HG02970 (cell line): ENCODE measurements at regions not wholly inside any gene's neighbourhood (a gene's known extent, or its start where the extent isn't known, plus 50 kb on each side); places are given as distances from the start of the nearest gene placed in this dataset.
"Not testable (repeated sequence)": the region's sequence is repeated elsewhere in the genome, so short reads cannot be mapped to it uniquely, and the experiment has no call there.

Source experiments
- ATAC-seq: cut with Tn5 transposase; IDR thresholded peaks from one replicate; pipeline ENCODE4 v1.9.1; 2021; ENCODE audit warnings: mild to moderate bottlenecking, moderate library complexity, moderate number of reproducible peaks; ENCODE audit not compliant: unreplicated experiment, low FRiP score

DNA sequence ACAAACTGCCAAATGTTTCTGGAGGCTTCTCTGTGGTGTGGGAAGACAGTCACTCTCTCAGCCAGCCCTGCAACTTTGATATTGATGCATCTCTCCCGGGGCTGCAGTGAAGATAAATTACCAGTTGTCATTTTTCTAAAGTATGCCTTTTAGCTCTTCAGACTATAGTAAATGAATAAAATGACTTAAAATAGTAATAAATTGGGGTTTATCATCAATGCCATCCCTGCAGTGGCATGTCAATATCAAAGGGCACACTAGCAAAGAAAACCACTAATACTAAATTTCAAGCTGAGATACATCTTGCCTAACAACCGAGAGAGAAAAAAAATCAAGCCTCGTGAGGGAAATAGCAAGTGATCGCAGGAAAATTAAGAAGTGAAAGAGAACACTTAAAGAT, 749.5 kb upstream of the SLC39A10 start:
- no peak for ATAC-seq

DNA sequence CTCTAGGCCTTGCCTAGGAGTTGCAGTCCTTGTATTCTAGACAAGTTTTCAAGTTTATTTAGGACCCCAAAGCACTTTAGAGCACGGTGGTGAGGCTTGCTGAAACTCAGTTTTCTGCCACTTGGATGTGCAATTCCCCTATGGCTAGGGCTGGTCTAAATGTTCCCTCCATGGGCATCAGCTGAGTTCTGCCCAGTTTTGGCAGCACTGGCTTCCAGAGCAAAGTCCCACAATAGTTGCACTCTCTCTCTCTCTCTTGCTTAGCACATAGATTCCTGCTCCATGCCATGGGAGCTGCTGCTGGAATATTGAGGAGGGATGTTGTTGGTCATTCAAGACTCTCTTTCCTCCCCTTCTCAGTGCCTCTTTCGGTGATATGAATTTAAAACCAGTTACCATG, 760.2 kb upstream of the SLC39A10 start:
- no peak for ATAC-seq

DNA sequence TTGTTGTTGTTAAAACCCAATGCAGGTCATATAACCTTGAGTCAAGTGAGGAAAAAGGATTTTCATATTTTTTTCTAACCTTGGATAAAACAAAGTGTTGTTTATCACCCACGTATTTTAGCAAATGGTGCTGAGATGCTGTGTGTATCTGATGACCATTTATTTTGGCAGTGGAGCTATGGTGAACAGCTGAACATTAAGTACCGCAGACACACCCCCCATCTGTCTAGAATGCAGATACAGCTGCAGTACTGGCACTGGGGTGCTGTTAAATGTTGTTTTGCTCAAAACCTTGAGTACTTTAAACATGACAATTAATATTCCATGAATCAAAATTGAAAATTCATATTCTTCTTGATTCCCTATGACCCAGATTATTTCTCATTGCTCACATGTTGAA, 773.3 kb upstream of the SLC39A10 start:
- ATAC-seq: no peak

GRCh38 chr2:194870974-194871535, 786.0 kb upstream of the SLC39A10 start:
- ATAC-seq: no peak

GRCh38 chr2:194867328-194867727, 789.7 kb upstream of the SLC39A10 start:
- no peak for ATAC-seq

- no peak for ATAC-seq
Measured at GRCh38 chr2:194854941-194855340, 802.1 kb upstream of the SLC39A10 start.

DNA sequence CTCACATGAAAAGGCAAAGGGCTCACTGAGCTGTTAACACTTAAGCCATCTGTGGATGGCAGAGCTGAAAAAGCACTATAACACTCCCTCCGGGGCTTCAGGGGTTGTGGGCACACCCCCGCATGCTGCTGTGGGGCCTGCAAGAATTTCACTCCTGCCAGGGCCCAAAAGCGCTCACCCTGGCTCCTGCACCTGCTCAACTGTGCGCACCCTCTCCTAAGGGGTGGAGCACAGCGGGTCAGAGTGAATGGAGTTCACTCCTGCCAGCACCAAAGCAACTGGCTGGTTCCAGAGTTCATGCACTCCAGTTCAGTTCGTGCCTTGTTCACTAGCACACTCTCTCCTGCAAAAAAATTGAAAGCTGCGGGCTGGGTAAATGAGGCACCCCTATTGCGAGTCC, 814.2 kb upstream of the SLC39A10 start:
- no peak for ATAC-seq

GRCh38 chr2:194834371-194834770, 822.7 kb upstream of the SLC39A10 start:
- not testable (repeated sequence) for ATAC-seq

GRCh38 chr2:194826241-194826640, 830.8 kb upstream of the SLC39A10 start:
- no peak for ATAC-seq

GRCh38 chr2:194824450-194824849, 832.6 kb upstream of the SLC39A10 start:
- ATAC-seq: no peak

DNA sequence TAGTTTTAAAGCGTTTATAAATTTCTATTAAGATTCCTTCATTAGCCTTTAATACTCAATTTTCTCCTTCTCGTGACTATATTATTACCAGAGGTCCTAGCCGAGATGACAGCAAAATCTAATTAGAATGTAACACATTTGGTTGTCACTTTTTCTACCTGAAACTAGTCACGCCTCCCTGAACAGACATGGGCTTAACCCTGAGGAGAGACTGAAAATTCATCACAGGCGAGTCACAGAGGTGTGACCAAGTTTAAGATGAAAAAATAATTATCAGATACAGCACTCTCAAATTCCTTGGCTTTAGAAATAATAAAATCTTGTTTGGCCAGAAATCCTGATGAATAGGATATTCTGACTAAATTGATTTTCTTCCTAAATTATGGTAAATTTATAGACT, 834.4 kb upstream of the SLC39A10 start:
- no peak for ATAC-seq

DNA sequence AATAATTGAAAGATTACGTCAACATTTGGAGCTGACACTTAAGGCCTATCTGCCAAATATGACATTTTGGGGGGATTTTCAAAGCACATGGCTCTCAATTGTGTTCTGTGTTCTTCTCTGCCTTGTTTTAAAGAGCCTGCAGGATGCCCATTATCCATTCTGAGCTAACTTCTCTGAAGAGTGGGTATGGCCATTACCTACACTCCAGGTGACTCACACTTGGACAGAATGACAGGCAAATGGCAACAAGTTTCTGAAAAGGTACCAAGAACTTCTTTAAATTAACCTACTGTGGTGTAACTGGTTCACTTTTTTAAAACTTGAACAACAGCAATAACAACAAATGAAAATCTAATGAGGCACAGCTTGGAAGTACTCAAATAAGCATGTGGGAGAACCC, 834.9 kb upstream of the SLC39A10 start:
- no peak for ATAC-seq

DNA sequence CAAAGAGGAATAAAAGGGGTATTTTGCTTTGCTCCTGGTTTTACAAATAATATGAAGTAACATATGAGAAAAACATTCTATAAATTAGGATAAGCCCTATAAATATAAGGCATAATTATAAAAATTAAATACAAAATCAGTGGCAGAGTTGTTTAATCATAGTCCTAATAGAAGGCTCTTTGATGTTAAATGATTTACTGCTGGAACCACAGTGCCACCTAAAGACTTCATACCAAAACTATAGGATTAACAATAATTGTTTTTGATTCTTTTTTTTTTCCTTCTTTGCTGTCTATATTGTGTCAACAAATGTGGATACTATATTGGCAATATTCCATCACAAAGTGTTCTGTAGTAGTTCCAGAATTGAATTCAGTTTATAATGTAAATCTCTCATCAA, 837.7 kb upstream of the SLC39A10 start:
- no peak for ATAC-seq

DNA sequence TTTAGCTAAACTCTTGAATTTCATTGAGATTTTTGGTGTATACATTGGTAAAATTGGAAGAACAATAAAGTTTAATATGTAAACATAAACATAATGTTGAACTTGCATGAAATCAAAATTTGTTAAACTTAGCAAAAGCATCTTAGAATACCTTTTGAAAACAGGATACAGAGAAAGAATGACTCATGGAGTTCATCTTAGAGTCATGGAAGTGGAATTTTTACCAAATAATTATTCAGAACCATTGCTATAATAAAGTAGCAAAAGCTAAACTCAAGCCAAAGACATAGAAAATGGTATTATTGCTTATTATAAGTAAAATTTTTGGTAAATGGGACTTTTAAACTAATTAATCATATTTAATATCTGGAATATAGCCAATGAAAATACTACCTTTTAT, 841.6 kb upstream of the SLC39A10 start:
- no peak for ATAC-seq

- ATAC-seq: no peak
Measured at GRCh38 chr2:194802589-194802988, 854.4 kb upstream of the SLC39A10 start.

- ATAC-seq: not testable (repeated sequence)
Measured at GRCh38 chr2:194787071-194787470, 870.0 kb upstream of the SLC39A10 start.

GRCh38 chr2:194771394-194771793, 885.6 kb upstream of the SLC39A10 start:
- not testable (repeated sequence) for ATAC-seq

- ATAC-seq: no peak
Measured at GRCh38 chr2:194769030-194769429, 888.0 kb upstream of the SLC39A10 start.

DNA sequence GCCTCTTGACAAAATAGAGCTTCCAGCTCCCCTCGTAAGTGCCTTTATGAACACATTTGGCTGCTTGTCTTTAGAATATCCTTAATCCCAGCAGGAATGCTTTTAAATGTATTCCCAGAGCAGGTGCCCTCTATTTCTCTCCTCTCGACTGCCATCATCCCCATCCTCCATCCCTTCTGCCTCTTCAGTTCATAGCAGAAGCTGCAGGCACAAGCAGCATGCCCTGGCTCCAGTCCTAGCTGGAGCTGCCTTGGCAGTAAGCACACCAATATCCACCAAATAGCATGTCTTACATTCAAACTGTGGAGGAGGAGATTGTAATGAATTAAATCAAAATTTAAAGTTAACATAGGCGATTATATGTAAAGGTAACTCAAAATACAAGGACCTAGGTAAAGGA, 891.3 kb upstream of the SLC39A10 start:
- ATAC-seq: no peak

GRCh38 chr2:194750926-194751325, 906.1 kb upstream of the SLC39A10 start:
- ATAC-seq: no peak

DNA sequence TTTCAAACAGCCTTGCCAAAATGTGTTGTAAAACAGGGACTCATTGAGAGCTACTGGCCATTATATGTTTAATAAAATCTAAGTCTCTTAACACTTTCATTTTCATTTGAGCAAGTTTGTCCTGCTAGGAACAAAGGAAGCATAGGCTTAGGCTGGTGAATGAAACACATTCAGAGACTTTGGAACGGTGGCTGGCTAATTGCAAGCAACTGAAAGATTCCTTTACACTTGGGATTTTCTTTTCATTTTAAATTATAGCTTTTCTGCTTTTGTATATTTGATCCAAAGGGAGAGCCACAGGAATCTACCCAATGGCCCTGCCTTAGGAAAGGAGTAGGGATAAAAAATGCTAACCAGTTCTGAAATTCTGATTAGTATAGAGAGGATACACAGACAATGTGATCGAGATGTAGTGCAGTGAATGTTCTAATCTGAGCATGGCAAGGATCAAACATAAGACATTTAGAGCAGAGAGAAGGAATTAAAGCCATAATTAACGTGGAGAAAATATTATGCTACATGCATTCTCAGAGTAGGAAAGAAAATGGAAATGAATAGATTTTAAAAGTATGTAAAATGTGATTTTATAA, 911.4 kb upstream of the SLC39A10 start:
- no peak for ATAC-seq

DNA sequence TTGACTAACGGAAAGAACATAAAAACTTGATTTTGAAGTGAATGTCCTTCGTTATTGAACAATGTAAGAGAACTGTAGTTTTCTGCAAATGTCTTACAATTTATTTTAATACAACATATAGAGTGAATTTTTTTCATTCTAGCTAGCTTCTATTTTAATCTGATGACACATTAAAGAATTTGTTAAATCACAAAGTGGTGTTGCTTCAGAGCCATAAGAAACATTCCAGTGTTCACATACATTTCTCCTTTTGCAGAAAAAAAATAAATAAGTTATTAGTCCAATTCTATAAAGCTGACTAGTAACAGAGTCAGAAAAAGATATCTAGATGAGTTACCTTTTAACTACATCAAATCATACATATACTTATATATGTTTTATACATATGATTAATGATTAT, 914.3 kb upstream of the SLC39A10 start:
- no peak for ATAC-seq

GRCh38 chr2:194739217-194739616, 917.8 kb upstream of the SLC39A10 start:
- no peak for ATAC-seq
